Caco-2 (cell line): ENCODE measurements at regions not wholly inside any gene's neighbourhood (a gene's known extent, or its start where the extent isn't known, plus 50 kb on each side); places are given as distances from the start of the nearest gene placed in this dataset.

Experiments used
- BruUV-seq: library from RNA; stranded (reverse); fragments of 400-500 nt; replicated peaks from 2 replicates; lab custom pipeline; 2021; lab: Mats Ljungman, UMichigan
- CTCF ChIA-PET: fragments of 300-600 bp; sonication (Branson Sonifier 250); formaldehyde crosslinking; loops from one replicate; lab custom pipeline; 2022; ENCODE audit warnings: antibody characterized with exemption; lab: Charles Lee
- POLR2A ChIA-PET: fragments of 300-600 bp; sonication (Branson Sonifier 250); formaldehyde crosslinking; loops from one replicate; lab custom pipeline; 2022; ENCODE audit warnings: antibody characterized with exemption; lab: Charles Lee
- DNase-seq, 2 experiments: peaks; one replicate each; pipeline versions ENCODE4 v3.0.0 to v3.0.0-alpha.2; 2020 to 2022
- H3K27me3 ChIP-seq: replicated peaks from 2 replicates; pipeline ENCODE4 v1.6.0; 2011; ENCODE audit warnings: low read length; ENCODE audit not compliant: control insufficient read depth, insufficient read depth
- H3K36me3 ChIP-seq: 2 replicates; pipeline ENCODE4 v1.5.1; 2011; ENCODE audit warnings: low read length; ENCODE audit not compliant: control insufficient read depth, insufficient read depth
- H3K4me1 ChIP-seq: fragments of 250-450 bp; sonication (Bioruptor Pico); 2 replicates; pipeline ENCODE4 v1.5.1; 2020; ENCODE audit warnings: mild to moderate bottlenecking
- H3K4me3 ChIP-seq: 2 replicates; pipeline ENCODE4 v1.5.1; 2011; ENCODE audit warnings: low read depth, mild to moderate bottlenecking, control low read depth, low read length
- H3K9me3 ChIP-seq: fragments of 250-450 bp; sonication (Bioruptor Pico); 2 replicates; pipeline ENCODE4 v1.5.1; 2020; ENCODE audit warnings: mild to moderate bottlenecking, moderate library complexity
- H3K27ac Mint-ChIP-seq: one replicate; pipeline ENCODE4 v1.8.0; 2022; ENCODE audit warnings: mixed read lengths; ENCODE audit not compliant: unreplicated experiment
- H3K27me3 Mint-ChIP-seq: one replicate; pipeline ENCODE4 v1.8.0; 2022; ENCODE audit warnings: mixed read lengths; ENCODE audit not compliant: insufficient read depth, unreplicated experiment
- H3K36me3 Mint-ChIP-seq: one replicate; pipeline ENCODE4 v1.8.0; 2022; ENCODE audit warnings: mild to moderate bottlenecking, mixed read lengths; ENCODE audit not compliant: insufficient read depth, unreplicated experiment
- H3K4me1 Mint-ChIP-seq: one replicate; pipeline ENCODE4 v1.8.0; 2022; ENCODE audit warnings: low read depth, mixed read lengths; ENCODE audit not compliant: unreplicated experiment
- H3K4me3 Mint-ChIP-seq: one replicate; pipeline ENCODE4 v1.8.0; 2022; ENCODE audit warnings: mild to moderate bottlenecking, moderate library complexity, mixed read lengths; ENCODE audit not compliant: unreplicated experiment
- H3K9me3 Mint-ChIP-seq: one replicate; pipeline ENCODE4 v1.8.0; 2022; ENCODE audit warnings: mixed read lengths; ENCODE audit not compliant: unreplicated experiment
- CTCF ChIP-seq, 2 experiments: fragments of 200-600 bp in 1 of 2; IDR thresholded peaks; 1 replicate in 1 of 2; 2 replicates in 1 of 2; pipeline versions ENCODE4 v1.5.1 to v1.8.0; 2011 to 2022; ENCODE audit warnings: antibody characterized with exemption in 1 of 2, control low read depth in 1 of 2, inconsistent platforms in 1 of 2, low read depth in 1 of 2, low read length in 1 of 2, mild to moderate bottlenecking in 1 of 2, moderate library complexity in 1 of 2; ENCODE audit not compliant: insufficient read depth in 1 of 2, severe bottlenecking in 1 of 2, unreplicated experiment in 1 of 2
- intact Hi-C: fragments of 100-400 bp; cut with micrococcal nuclease; formaldehyde crosslinking; loops from one replicate; pipeline ENCODE4 v1.10.0; 2022; ENCODE audit not compliant: unreplicated experiment

GRCh38 chr4:147019091-147019490, 73.4 kb upstream of the TTC29 start:
- Mint-ChIP-seq H3K36me3 (no peaks in the 10 kb centered on the region), H3K4me1 (no peaks in the 10 kb centered on the region), H3K27ac (no peak overlapping the region), H3K27me3 (peaks cover 21% of the 10 kb centered on the region), H3K4me3 (no peak overlapping the region), H3K9me3 (no peaks in the 10 kb centered on the region)
- Histone ChIP-seq H3K4me1 (no peaks in the 10 kb centered on the region), H3K36me3 (no peaks in the 10 kb centered on the region), H3K4me3 (no peak overlapping the region), H3K27me3 (no peaks in the 10 kb centered on the region), H3K9me3 (no peaks in the 10 kb centered on the region)
- TF ChIP-seq CTCF (IDR thresholded peaks at IDR 0.05; ENCODE audit: insufficient read depth in 1 of 2, low read depth in 1 of 2, low read length in 1 of 2, severe bottlenecking in 1 of 2, unreplicated experiment in 1 of 2), result peak; percentile 76 to 77
- intact Hi-C loops, result loop anchor here (1.0 to 10.0 kb wide), 3 partner anchors 78 to 571 kb away; no protein-coding TSS in a partner anchor
- DNase-seq, result peak; percentile 70 to 74
- CTCF ChIA-PET, result interaction anchor here (0.6 to 4.9 kb wide), 6 partner anchors 10 to 571 kb away, joined by 3 to 73 read pairs (median 4); no protein-coding TSS in a partner anchor
- POLR2A ChIA-PET, result no interaction called here
- BruUV-seq, result no TSS peak

- H3K27me3 ChIP-seq, result no peaks in the 10 kb centered on the region
- ChIA-PET CTCF (interaction anchor here (4.9 kb wide), 1 partner anchor 77 kb away, joined by 73 read pairs; no protein-coding TSS in a partner anchor), POLR2A (no interaction called here)
- Mint-ChIP-seq H3K27me3 (peaks cover 16% of the 10 kb centered on the region), H3K9me3 (no peaks in the 10 kb centered on the region), H3K27ac (no peak overlapping the region), H3K36me3 (no peaks in the 10 kb centered on the region), H3K4me1 (no peaks in the 10 kb centered on the region), H3K4me3 (no peak overlapping the region)
- no peak for TF ChIP-seq CTCF (IDR thresholded peaks at IDR 0.05; ENCODE audit: insufficient read depth in 1 of 2, low read depth in 1 of 2, low read length in 1 of 2, severe bottlenecking in 1 of 2, unreplicated experiment in 1 of 2)
- no peaks in the 10 kb centered on the region for H3K4me1 ChIP-seq
- H3K36me3 ChIP-seq, result no peaks in the 10 kb centered on the region
- intact Hi-C loops, result no loop called here
- BruUV-seq, result no TSS peak
- no peaks in the 10 kb centered on the region for H3K9me3 ChIP-seq
- DNase-seq, result no peak
- no peak overlapping the region for H3K4me3 ChIP-seq
These were observed 74.8 kb upstream of the TTC29 start for GRCh38 chr4:147020456-147020855.

GRCh38 chr4:147025042-147025441, 79.4 kb upstream of the TTC29 start:
- CTCF ChIA-PET, result interaction anchor here (0.8 kb wide), 1 partner anchor 8 kb away, joined by 3 read pairs; no protein-coding TSS in a partner anchor
- no peak overlapping the region for H3K4me3 Mint-ChIP-seq
- Histone ChIP-seq H3K4me1 (no peaks in the 10 kb centered on the region), H3K27me3 (no peaks in the 10 kb centered on the region), H3K9me3 (no peaks in the 10 kb centered on the region), H3K36me3 (no peaks in the 10 kb centered on the region), H3K4me3 (no peak overlapping the region)
- H3K27ac Mint-ChIP-seq, result no peak overlapping the region
- no TSS peak for BruUV-seq
- H3K36me3 Mint-ChIP-seq, result no peaks in the 10 kb centered on the region
- no peak for DNase-seq
- peaks cover 4% of the 10 kb centered on the region for H3K27me3 Mint-ChIP-seq
- intact Hi-C loops, result no loop called here
- no peaks in the 10 kb centered on the region for H3K4me1 Mint-ChIP-seq
- H3K9me3 Mint-ChIP-seq, result no peaks in the 10 kb centered on the region
- no peak for TF ChIP-seq CTCF (IDR thresholded peaks at IDR 0.05; ENCODE audit: insufficient read depth in 1 of 2, low read depth in 1 of 2, low read length in 1 of 2, severe bottlenecking in 1 of 2, unreplicated experiment in 1 of 2)
- POLR2A ChIA-PET, result no interaction called here
